ENCODE measurements at regions not wholly inside any gene's neighbourhood (a gene's known extent, or its start where the extent isn't known, plus 50 kb on each side); places are given as distances from the start of the nearest gene placed in this dataset.

GRCh38 chr2:236972491-236973342 is 113.0 kb upstream of the COPS8 start:
- POLR2A ChIA-PET: no interaction called here
- CTCF ChIA-PET: no interaction called here

GRCh38 chr2:236973343-236973980 is 112.2 kb upstream of the COPS8 start:
- POLR2A ChIA-PET: no interaction called here
- CTCF ChIA-PET: no interaction called here

GRCh38 chr2:236974148-236974547 is 111.5 kb upstream of the COPS8 start:
- ChIA-PET CTCF (no interaction called here), POLR2A (no interaction called here)

GRCh38 chr2:236974752-236975151 is 110.9 kb upstream of the COPS8 start:
- CTCF ChIA-PET: no interaction called here
- POLR2A ChIA-PET: no interaction called here

GRCh38 chr2:236975766-236976165 is 109.9 kb upstream of the COPS8 start:
- ChIA-PET POLR2A (no interaction called here), CTCF (no interaction called here)

GRCh38 chr2:236976266-236977062 is 109.2 kb upstream of the COPS8 start:
- ChIA-PET POLR2A (no interaction called here), CTCF (no interaction called here)

- CTCF ChIA-PET: no interaction called here
- POLR2A ChIA-PET: no interaction called here
Measured at GRCh38 chr2:236977063-236977851, 108.4 kb upstream of the COPS8 start.

GRCh38 chr2:236977852-236978398 is 107.8 kb upstream of the COPS8 start:
- CTCF ChIA-PET: no interaction called here
- POLR2A ChIA-PET: no interaction called here

- CTCF ChIA-PET: no interaction called here
- POLR2A ChIA-PET: no interaction called here
Measured at GRCh38 chr2:236979664-236980063, 106.0 kb upstream of the COPS8 start.

- CTCF ChIA-PET: no interaction called here
Measured at GRCh38 chr2:236980961-236981360, 104.7 kb upstream of the COPS8 start.

GRCh38 chr2:236981701-236982485 is 103.8 kb upstream of the COPS8 start:
- CTCF ChIA-PET: no interaction called here
- POLR2A ChIA-PET: no interaction called here

More at GRCh38 chr2:236980961-236981360, 104.7 kb upstream of the COPS8 start:
- POLR2A ChIA-PET: no interaction called here

GRCh38 chr2:236982693-236983455 is 102.8 kb upstream of the COPS8 start:
- ChIA-PET CTCF (no interaction called here), POLR2A (no interaction called here)

GRCh38 chr2:236984046-236984445 is 101.6 kb upstream of the COPS8 start:
- CTCF ChIA-PET: no interaction called here
- POLR2A ChIA-PET: no interaction called here

GRCh38 chr2:236985761-236986339 is 99.8 kb upstream of the COPS8 start:
- POLR2A ChIA-PET: no interaction called here
- CTCF ChIA-PET: no interaction called here

- CTCF ChIA-PET: no interaction called here
Measured at GRCh38 chr2:236986524-236987330, 99.0 kb upstream of the COPS8 start.

GRCh38 chr2:236988216-236988615 is 97.5 kb upstream of the COPS8 start:
- ChIA-PET POLR2A (no interaction called here), CTCF (no interaction called here)

More at GRCh38 chr2:236986524-236987330, 99.0 kb upstream of the COPS8 start:
- POLR2A ChIA-PET: no interaction called here
